ENCODE measurements at regions not wholly inside any gene's neighbourhood (a gene's known extent, or its start where the extent isn't known, plus 50 kb on each side); places are given as distances from the start of the nearest gene placed in this dataset.

DNA sequence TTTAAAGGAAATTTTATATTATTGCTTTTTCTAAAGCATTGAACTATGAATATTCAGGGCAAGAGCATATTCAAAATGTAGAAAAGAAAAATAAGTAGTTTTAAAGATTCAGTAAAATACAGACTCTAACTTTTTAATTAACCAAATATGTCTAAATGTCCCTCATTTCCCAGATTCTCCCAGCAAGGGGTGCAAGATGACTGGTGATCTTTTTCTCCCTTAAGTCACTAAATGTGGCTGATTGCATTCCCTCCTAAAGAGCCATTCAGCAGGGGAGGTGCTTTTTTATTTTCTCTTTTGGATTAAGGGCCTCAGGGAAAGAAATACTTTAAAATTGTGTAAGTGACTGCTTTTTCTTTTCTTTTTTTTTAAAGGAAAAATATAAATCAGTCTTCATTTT lies 406.9 kb downstream of the OXSM start:
- Histone ChIP-seq H4K20me1 (ENCODE audit: low read length) (no peaks in the 10 kb centered on the region), H3K9me3 (ENCODE audit: low read length) (peaks cover 30% of the 10 kb centered on the region), H3K4me3 (ENCODE audit: low read length) (no peak overlapping the region), H3K27ac (ENCODE audit: low read length) (no peak overlapping the region), H3K4me1 (ENCODE audit: insufficient read depth, low read length) (no peaks in the 10 kb centered on the region), H3K36me3 (ENCODE audit: low read depth, low read length) (no peaks in the 10 kb centered on the region), H3K9ac (ENCODE audit: low read length) (no peak overlapping the region), H3K4me2 (ENCODE audit: low read length) (no peak overlapping the region), H3F3A (ENCODE audit: low read length, unreplicated experiment) (no peaks in the 10 kb centered on the region), H3K79me2 (ENCODE audit: low read length) (no peaks in the 10 kb centered on the region), H3K27me3 (ENCODE audit: low read length) (no peaks in the 10 kb centered on the region), H2AFZ (ENCODE audit: low read length) (no peak overlapping the region), H3K9me2 (replicated peaks; ENCODE audit: low read length) (no peaks in the 10 kb centered on the region)
- intact Hi-C loops (cut with micrococcal nuclease), result no loop called here
- no TSS peak for BruUV-seq (replicated peaks)
- ATAC-seq (no peak), DNase-seq (no peak)
- ChIA-PET CTCF (no interaction called here), POLR2A (ENCODE audit: unreplicated experiment) (no interaction called here)
- no peak for TF ChIP-seq EZH2 (IDR thresholded peaks at IDR 0.05; ENCODE audit: low read length, unreplicated experiment)
- TF ChIP-seq EZH2phosphoT487 (IDR thresholded peaks at IDR 0.05; ENCODE audit: borderline replicate concordance, low read length), result no peak
- no peak for TF ChIP-seq CTCF (conservative IDR thresholded peaks at IDR 0.05; ENCODE audit: low read depth, low read length)

- H3K27ac ChIP-seq (ENCODE audit: low read length), result no peak overlapping the region
- TF ChIP-seq CTCF (conservative IDR thresholded peaks at IDR 0.05; ENCODE audit: low read depth, low read length) (no peak), EZH2phosphoT487 (IDR thresholded peaks at IDR 0.05; ENCODE audit: borderline replicate concordance, low read length) (no peak), EZH2 (IDR thresholded peaks at IDR 0.05; ENCODE audit: low read length, unreplicated experiment) (no peak)
- H2AFZ ChIP-seq (ENCODE audit: low read length), result no peak overlapping the region
- H3K9me3 ChIP-seq (ENCODE audit: low read length), result peaks cover 30% of the 10 kb centered on the region
- BruUV-seq (replicated peaks), result no TSS peak
- no peak overlapping the region for H3K4me2 ChIP-seq (ENCODE audit: low read length)
- no peaks in the 10 kb centered on the region for H3K9me2 ChIP-seq (replicated peaks; ENCODE audit: low read length)
- CTCF ChIA-PET, result no interaction called here
- no peak for ATAC-seq
- H3K9ac ChIP-seq (ENCODE audit: low read length), result no peak overlapping the region
- H3K27me3 ChIP-seq (ENCODE audit: low read length), result no peaks in the 10 kb centered on the region
- no peaks in the 10 kb centered on the region for H3F3A ChIP-seq (ENCODE audit: low read length, unreplicated experiment)
- POLR2A ChIA-PET (ENCODE audit: unreplicated experiment), result no interaction called here
- intact Hi-C loops (cut with micrococcal nuclease), result no loop called here
- no peaks in the 10 kb centered on the region for H4K20me1 ChIP-seq (ENCODE audit: low read length)
- no peak overlapping the region for H3K4me3 ChIP-seq (ENCODE audit: low read length)
- H3K36me3 ChIP-seq (ENCODE audit: low read depth, low read length), result no peaks in the 10 kb centered on the region
- H3K79me2 ChIP-seq (ENCODE audit: low read length), result no peaks in the 10 kb centered on the region
- no peak for DNase-seq
- H3K4me1 ChIP-seq (ENCODE audit: insufficient read depth, low read length), result no peaks in the 10 kb centered on the region
Observed at GRCh38 chr3:26198609-26199008, 408.7 kb downstream of the OXSM start.

DNA sequence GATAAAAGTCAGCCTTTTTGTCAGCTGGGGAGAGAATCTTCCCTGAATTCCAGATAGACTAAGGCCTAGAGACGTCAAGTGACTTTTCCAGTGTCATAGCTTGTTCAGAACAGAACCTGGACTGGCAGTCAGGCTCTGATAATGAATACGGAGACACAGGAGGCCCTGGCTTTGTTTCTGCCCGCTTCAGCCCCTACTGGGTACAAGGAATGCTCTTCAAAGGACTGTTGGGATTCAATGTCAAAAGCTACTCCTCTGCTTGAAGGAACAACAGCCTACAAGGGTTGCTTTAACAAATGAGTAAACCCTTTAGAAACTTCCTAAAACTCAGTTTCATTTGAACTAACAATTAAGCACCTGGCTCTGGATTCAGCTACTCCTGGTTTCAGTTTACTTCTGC lies 412.3 kb downstream of the OXSM start:
- no peaks in the 10 kb centered on the region for H3K4me1 ChIP-seq (ENCODE audit: insufficient read depth, low read length)
- CTCF ChIA-PET, result no interaction called here
- TF ChIP-seq EZH2 (IDR thresholded peaks at IDR 0.05; ENCODE audit: low read length, unreplicated experiment), result no peak
- TF ChIP-seq CTCF (conservative IDR thresholded peaks at IDR 0.05; ENCODE audit: low read depth, low read length), result no peak
- no peak for TF ChIP-seq EZH2phosphoT487 (IDR thresholded peaks at IDR 0.05; ENCODE audit: borderline replicate concordance, low read length)
- no peaks in the 10 kb centered on the region for H3F3A ChIP-seq (ENCODE audit: low read length, unreplicated experiment)
- no peak overlapping the region for H3K4me2 ChIP-seq (ENCODE audit: low read length)
- intact Hi-C loops (cut with micrococcal nuclease), result no loop called here
- H3K79me2 ChIP-seq (ENCODE audit: low read length), result no peaks in the 10 kb centered on the region
- no peak overlapping the region for H3K9ac ChIP-seq (ENCODE audit: low read length)
- ATAC-seq (no peak), DNase-seq (no peak)
- H3K27ac ChIP-seq (ENCODE audit: low read length), result no peak overlapping the region
- H3K27me3 ChIP-seq (ENCODE audit: low read length), result no peaks in the 10 kb centered on the region
- no TSS peak for BruUV-seq (replicated peaks)
- no peaks in the 10 kb centered on the region for H3K36me3 ChIP-seq (ENCODE audit: low read depth, low read length)
- H3K9me3 ChIP-seq (ENCODE audit: low read length), result peaks cover 33% of the 10 kb centered on the region
- no peak overlapping the region for H2AFZ ChIP-seq (ENCODE audit: low read length)
- POLR2A ChIA-PET (ENCODE audit: unreplicated experiment), result no interaction called here
- no peaks in the 10 kb centered on the region for H3K9me2 ChIP-seq (replicated peaks; ENCODE audit: low read length)
- H4K20me1 ChIP-seq (ENCODE audit: low read length), result no peaks in the 10 kb centered on the region
- H3K4me3 ChIP-seq (ENCODE audit: low read length), result no peak overlapping the region
